Smooth muscle cell (in vitro differentiated cells): ENCODE measurements at regions not wholly inside any gene's neighbourhood (a gene's known extent, or its start where the extent isn't known, plus 50 kb on each side); places are given as distances from the start of the nearest gene placed in this dataset.

ENCODE experiments used
- DNase-seq: peaks from one replicate; lab custom pipeline; 2025; ENCODE audit not compliant: unreplicated experiment; lab: John Stamatoyannopoulos, UW
- H2AFZ ChIP-seq: fragments of 200-600 bp; sonication (generic); 2 replicates; pipeline ENCODE4 v1.6.0; 2016; ENCODE audit warnings: antibody characterized with exemption, low read depth, mild to moderate bottlenecking
- H3F3A ChIP-seq: fragments of 200-600 bp; sonication (generic); 2 replicates; pipeline ENCODE4 v1.6.0; 2017; ENCODE audit warnings: antibody characterized with exemption, low read depth
- H3K27ac ChIP-seq: fragments of 200-600 bp; sonication (generic); 2 replicates; pipeline ENCODE4 v1.5.1; 2016; ENCODE audit warnings: low read depth, mild to moderate bottlenecking
- H3K27me3 ChIP-seq: fragments of 200-600 bp; sonication (generic); 2 replicates; pipeline ENCODE4 v1.6.1; 2016; ENCODE audit warnings: low read depth, mild to moderate bottlenecking
- H3K36me3 ChIP-seq: fragments of 200-600 bp; sonication (generic); 2 replicates; pipeline ENCODE4 v1.5.1; 2016; ENCODE audit warnings: low read depth
- H3K4me1 ChIP-seq: fragments of 200-600 bp; sonication (generic); 2 replicates; pipeline ENCODE4 v1.5.1; 2016; ENCODE audit warnings: low read depth
- H3K4me2 ChIP-seq: fragments of 200-600 bp; sonication (generic); 2 replicates; pipeline ENCODE4 v1.6.0; 2016; ENCODE audit warnings: mild to moderate bottlenecking
- H3K4me3 ChIP-seq: fragments of 200-600 bp; sonication (generic); 2 replicates; pipeline ENCODE4 v1.5.1; 2016; ENCODE audit warnings: mild to moderate bottlenecking
- H3K79me2 ChIP-seq: fragments of 200-600 bp; sonication (generic); 2 replicates; pipeline ENCODE4 v1.6.0; 2016; ENCODE audit warnings: low read depth, mild to moderate bottlenecking
- H3K9ac ChIP-seq: fragments of 200-600 bp; sonication (generic); 2 replicates; pipeline ENCODE4 v1.6.0; 2016; ENCODE audit warnings: low read depth
- H3K9me3 ChIP-seq: fragments of 200-600 bp; sonication (generic); replicated peaks from 2 replicates; pipeline ENCODE4 v1.5.1; 2016; ENCODE audit warnings: low read depth
- H4K20me1 ChIP-seq: fragments of 200-600 bp; sonication (generic); 2 replicates; pipeline ENCODE4 v1.6.0; 2016; ENCODE audit warnings: low read depth
- WGBS: methylation state at CpG from one replicate; pipeline ENCODE4 v1.1.7; 2016; ENCODE audit warnings: low lambda C conversion rate; 5-methylcytosine and 5-hydroxymethylcytosine counted together
- TF ChIP-seq, protein P1 (sequence below): fragments of 200-600 bp; sonication (generic); IDR thresholded peaks from 2 replicates; pipeline ENCODE4 v1.5.1; 2017; ENCODE audit warnings: borderline replicate concordance, mild to moderate bottlenecking, antibody characterized with exemption; ENCODE audit not compliant: insufficient read depth, poor library complexity, severe bottlenecking

- H3F3A ChIP-seq = no peaks in the 10 kb centered on the region
- 94% methylated on average over 2 of the region's 2 CpGs for WGBS
- no peak for DNase-seq
- H3K4me1 ChIP-seq = no peaks in the 10 kb centered on the region
- H4K20me1 ChIP-seq = no peaks in the 10 kb centered on the region
- H2AFZ ChIP-seq = no peak overlapping the region
- H3K27ac ChIP-seq = no peak overlapping the region
- H3K9me3 ChIP-seq = no peaks in the 10 kb centered on the region
- no peak overlapping the region for H3K4me3 ChIP-seq
- no peaks in the 10 kb centered on the region for H3K79me2 ChIP-seq
- no peaks in the 10 kb centered on the region for H3K36me3 ChIP-seq
- H3K4me2 ChIP-seq = no peak overlapping the region
- no peaks in the 10 kb centered on the region for H3K27me3 ChIP-seq
- TF ChIP-seq, protein P1, sequence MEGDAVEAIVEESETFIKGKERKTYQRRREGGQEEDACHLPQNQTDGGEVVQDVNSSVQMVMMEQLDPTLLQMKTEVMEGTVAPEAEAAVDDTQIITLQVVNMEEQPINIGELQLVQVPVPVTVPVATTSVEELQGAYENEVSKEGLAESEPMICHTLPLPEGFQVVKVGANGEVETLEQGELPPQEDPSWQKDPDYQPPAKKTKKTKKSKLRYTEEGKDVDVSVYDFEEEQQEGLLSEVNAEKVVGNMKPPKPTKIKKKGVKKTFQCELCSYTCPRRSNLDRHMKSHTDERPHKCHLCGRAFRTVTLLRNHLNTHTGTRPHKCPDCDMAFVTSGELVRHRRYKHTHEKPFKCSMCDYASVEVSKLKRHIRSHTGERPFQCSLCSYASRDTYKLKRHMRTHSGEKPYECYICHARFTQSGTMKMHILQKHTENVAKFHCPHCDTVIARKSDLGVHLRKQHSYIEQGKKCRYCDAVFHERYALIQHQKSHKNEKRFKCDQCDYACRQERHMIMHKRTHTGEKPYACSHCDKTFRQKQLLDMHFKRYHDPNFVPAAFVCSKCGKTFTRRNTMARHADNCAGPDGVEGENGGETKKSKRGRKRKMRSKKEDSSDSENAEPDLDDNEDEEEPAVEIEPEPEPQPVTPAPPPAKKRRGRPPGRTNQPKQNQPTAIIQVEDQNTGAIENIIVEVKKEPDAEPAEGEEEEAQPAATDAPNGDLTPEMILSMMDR = no peak
- no peak overlapping the region for H3K9ac ChIP-seq
These were observed 1324.3 kb downstream of the ARAP2 start for GRCh38 chr4:34920032-34920431.

DNA sequence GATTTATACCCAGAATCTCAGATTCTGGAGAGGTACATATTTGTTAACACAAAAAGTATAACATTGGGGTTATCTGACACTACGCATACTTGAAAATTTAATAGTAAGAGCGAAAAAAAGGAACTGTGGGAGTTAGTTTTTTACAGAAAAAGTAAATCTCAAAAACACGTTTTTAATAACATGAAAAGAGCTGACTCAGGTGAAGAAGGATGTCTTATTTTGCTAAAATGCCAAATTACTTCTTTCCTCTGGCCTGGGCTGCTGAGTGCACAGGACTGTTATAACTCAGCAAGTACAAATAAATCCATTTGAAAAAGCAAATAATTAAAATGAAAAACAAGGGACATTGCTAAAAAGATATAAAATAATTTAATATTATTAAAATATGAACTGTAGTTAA lies 1322.9 kb downstream of the ARAP2 start:
- H3K4me3 ChIP-seq = no peak overlapping the region

GRCh38 chr4:34922325-34922724 lies 1322.0 kb downstream of the ARAP2 start:
- Histone ChIP-seq H3K9ac (no peak overlapping the region), H3K27ac (no peak overlapping the region)
- WGBS = 89% methylated on average over 2 of the region's 2 CpGs

More for the DNA sequence above, 1322.9 kb downstream of the ARAP2 start:
- TF ChIP-seq, protein P1 = no peak
- no peaks in the 10 kb centered on the region for H3K9me3 ChIP-seq
- no peaks in the 10 kb centered on the region for H3F3A ChIP-seq
- H3K79me2 ChIP-seq = no peaks in the 10 kb centered on the region
- no peak overlapping the region for H3K4me2 ChIP-seq
- no peak overlapping the region for H2AFZ ChIP-seq
- H4K20me1 ChIP-seq = no peaks in the 10 kb centered on the region
- H3K27me3 ChIP-seq = no peaks in the 10 kb centered on the region
- H3K9ac ChIP-seq = no peak overlapping the region
- no peaks in the 10 kb centered on the region for H3K4me1 ChIP-seq
- H3K36me3 ChIP-seq = no peaks in the 10 kb centered on the region
- 86% methylated on average over 3 of the region's 3 CpGs for WGBS
- DNase-seq = no peak
- no peak overlapping the region for H3K27ac ChIP-seq

DNA sequence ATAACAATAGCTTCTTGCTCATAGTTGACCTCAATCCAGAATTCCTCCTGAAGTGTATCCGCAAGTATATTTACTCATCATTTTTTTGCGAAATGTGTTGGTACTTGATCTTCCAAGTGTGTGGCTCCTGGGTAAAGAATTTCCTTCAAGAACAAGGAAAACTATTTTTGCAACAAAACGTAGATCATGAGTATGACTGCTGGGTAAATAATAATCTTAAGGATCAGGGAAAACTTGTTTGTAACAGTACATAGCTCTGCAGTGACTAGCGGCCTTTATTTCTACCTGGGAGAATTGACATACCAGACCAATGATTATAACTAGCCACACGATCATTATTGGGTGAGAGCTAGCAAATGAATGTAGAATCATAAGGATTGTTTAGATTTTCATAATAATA lies 1311.7 kb downstream of the ARAP2 start:
- Histone ChIP-seq H3K4me3 (no peak overlapping the region), H3K9ac (no peak overlapping the region), H3K9me3 (no peaks in the 10 kb centered on the region), H3F3A (no peaks in the 10 kb centered on the region), H3K4me1 (no peaks in the 10 kb centered on the region), H4K20me1 (no peaks in the 10 kb centered on the region), H3K4me2 (no peak overlapping the region), H2AFZ (no peak overlapping the region), H3K36me3 (no peaks in the 10 kb centered on the region), H3K27ac (no peak overlapping the region), H3K27me3 (no peaks in the 10 kb centered on the region), H3K79me2 (no peaks in the 10 kb centered on the region)
- TF ChIP-seq, protein P1 = no peak
- DNase-seq = no peak
- WGBS = 63% methylated on average over 5 of the region's 5 CpGs

More at GRCh38 chr4:34922325-34922724, 1322.0 kb downstream of the ARAP2 start:
- no peaks in the 10 kb centered on the region for H3K36me3 ChIP-seq
- no peak overlapping the region for H3K4me2 ChIP-seq
- no peaks in the 10 kb centered on the region for H3K9me3 ChIP-seq
- TF ChIP-seq, protein P1 = no peak
- no peaks in the 10 kb centered on the region for H3F3A ChIP-seq
- no peaks in the 10 kb centered on the region for H3K27me3 ChIP-seq
- H2AFZ ChIP-seq = no peak overlapping the region
- H3K4me1 ChIP-seq = no peaks in the 10 kb centered on the region
- no peaks in the 10 kb centered on the region for H3K79me2 ChIP-seq
- H3K4me3 ChIP-seq = no peak overlapping the region
- H4K20me1 ChIP-seq = no peaks in the 10 kb centered on the region
- DNase-seq = no peak
